ENCODE measurements at regions not wholly inside any gene's neighbourhood (a gene's known extent, or its start where the extent isn't known, plus 50 kb on each side); places are given as distances from the start of the nearest gene placed in this dataset.

DNA sequence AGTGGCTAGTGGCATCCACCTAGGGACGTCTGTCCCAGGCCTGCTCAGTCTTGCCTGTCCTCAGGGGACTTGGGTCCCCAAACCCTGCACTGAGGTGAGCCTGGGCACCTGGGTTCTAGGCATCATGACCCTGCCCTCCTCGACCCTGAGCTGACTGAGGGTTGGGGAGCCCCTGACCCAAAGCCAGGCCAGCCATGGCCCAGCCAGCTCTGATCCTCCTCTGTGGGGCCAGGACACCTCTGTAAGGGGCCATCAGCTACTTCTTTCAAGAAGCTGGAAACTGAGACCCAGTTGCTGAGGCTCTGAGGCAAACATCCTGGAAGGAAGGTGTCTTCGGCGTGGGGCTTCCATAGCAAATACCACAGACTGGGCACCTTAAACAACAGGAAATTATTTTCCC lies 329.3 kb downstream of the QKI start:
- H2AFZ ChIP-seq (ENCODE audit: low read depth) = no peak overlapping the region
- no peaks in the 10 kb centered on the region for H3K36me3 ChIP-seq (ENCODE audit: insufficient read depth)
- no peak overlapping the region for H3K9ac ChIP-seq
- H3K4me2 ChIP-seq = no peak overlapping the region
- TF ChIP-seq, protein P1, sequence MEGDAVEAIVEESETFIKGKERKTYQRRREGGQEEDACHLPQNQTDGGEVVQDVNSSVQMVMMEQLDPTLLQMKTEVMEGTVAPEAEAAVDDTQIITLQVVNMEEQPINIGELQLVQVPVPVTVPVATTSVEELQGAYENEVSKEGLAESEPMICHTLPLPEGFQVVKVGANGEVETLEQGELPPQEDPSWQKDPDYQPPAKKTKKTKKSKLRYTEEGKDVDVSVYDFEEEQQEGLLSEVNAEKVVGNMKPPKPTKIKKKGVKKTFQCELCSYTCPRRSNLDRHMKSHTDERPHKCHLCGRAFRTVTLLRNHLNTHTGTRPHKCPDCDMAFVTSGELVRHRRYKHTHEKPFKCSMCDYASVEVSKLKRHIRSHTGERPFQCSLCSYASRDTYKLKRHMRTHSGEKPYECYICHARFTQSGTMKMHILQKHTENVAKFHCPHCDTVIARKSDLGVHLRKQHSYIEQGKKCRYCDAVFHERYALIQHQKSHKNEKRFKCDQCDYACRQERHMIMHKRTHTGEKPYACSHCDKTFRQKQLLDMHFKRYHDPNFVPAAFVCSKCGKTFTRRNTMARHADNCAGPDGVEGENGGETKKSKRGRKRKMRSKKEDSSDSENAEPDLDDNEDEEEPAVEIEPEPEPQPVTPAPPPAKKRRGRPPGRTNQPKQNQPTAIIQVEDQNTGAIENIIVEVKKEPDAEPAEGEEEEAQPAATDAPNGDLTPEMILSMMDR (conservative IDR thresholded peaks at IDR 0.05; ENCODE audit: low read depth, low read length) = no peak
- no peaks in the 10 kb centered on the region for H3K79me2 ChIP-seq (ENCODE audit: insufficient read depth, low read depth)
- H3K27ac ChIP-seq = no peak overlapping the region
- peaks cover 2% of the 10 kb centered on the region for H3K4me1 ChIP-seq (ENCODE audit: low read depth, poor library complexity, severe bottlenecking)
- no peaks in the 10 kb centered on the region for H3K27me3 ChIP-seq (ENCODE audit: insufficient read depth, low read depth)
- no peaks in the 10 kb centered on the region for H4K20me1 ChIP-seq (ENCODE audit: insufficient read depth)
- H3K4me3 ChIP-seq (IDR thresholded peaks at IDR 0.05; ENCODE audit: insufficient read depth, low read depth, low read length) = no peak overlapping the region

DNA sequence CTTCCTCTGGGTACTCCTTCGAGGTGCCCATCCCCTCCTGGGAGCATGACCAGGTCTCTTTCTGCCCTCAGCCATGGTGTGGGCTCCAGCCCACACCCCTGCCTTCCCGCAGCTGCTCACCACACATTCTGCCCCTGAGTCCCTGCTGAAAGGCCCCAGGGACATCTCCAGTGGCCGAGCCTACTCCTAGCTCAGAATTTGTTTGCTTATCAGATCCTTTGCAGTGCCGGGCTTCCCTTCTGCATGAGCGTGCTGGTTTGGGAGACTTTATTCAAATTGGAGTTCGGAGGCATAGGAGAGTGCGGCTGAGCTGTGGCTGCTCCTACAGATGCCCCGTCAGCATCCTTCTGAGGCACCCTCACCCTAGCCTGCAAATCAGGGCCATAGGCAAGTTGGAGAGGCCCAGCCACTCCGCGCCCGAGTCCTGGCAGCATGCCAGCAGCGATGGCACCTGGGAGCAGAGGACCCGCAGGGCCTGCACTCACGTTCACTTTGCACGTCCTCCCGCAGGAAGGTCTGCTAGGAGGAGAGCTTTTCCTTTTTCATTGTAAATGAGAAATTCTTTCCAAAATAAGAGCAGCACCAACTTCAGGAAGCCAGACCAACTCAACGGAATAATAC lies 327.3 kb downstream of the QKI start:
- no peak overlapping the region for H3K4me3 ChIP-seq (IDR thresholded peaks at IDR 0.05; ENCODE audit: insufficient read depth, low read depth, low read length)
- peaks cover 7% of the 10 kb centered on the region for H3K4me1 ChIP-seq (ENCODE audit: low read depth, poor library complexity, severe bottlenecking)
- no peak overlapping the region for H3K27ac ChIP-seq
- H3K27me3 ChIP-seq (ENCODE audit: insufficient read depth, low read depth) = no peaks in the 10 kb centered on the region
- no peak overlapping the region for H3K9ac ChIP-seq
- no peak overlapping the region for H2AFZ ChIP-seq (ENCODE audit: low read depth)
- H3K79me2 ChIP-seq (ENCODE audit: insufficient read depth, low read depth) = no peaks in the 10 kb centered on the region
- TF ChIP-seq, protein P1 (conservative IDR thresholded peaks at IDR 0.05; ENCODE audit: low read depth, low read length) = no peak
- no peak overlapping the region for H3K4me2 ChIP-seq
- no peaks in the 10 kb centered on the region for H3K36me3 ChIP-seq (ENCODE audit: insufficient read depth)
- no peaks in the 10 kb centered on the region for H4K20me1 ChIP-seq (ENCODE audit: insufficient read depth)

- no peaks in the 10 kb centered on the region for H3K79me2 ChIP-seq (ENCODE audit: insufficient read depth, low read depth)
- H3K4me3 ChIP-seq (IDR thresholded peaks at IDR 0.05; ENCODE audit: insufficient read depth, low read depth, low read length) = no peak overlapping the region
- H4K20me1 ChIP-seq (ENCODE audit: insufficient read depth) = no peaks in the 10 kb centered on the region
- no peak overlapping the region for H3K9ac ChIP-seq
- TF ChIP-seq, protein P1 (conservative IDR thresholded peaks at IDR 0.05; ENCODE audit: low read depth, low read length) = no peak
- H3K4me1 ChIP-seq (ENCODE audit: low read depth, poor library complexity, severe bottlenecking) = peaks cover 7% of the 10 kb centered on the region
- no peaks in the 10 kb centered on the region for H3K27me3 ChIP-seq (ENCODE audit: insufficient read depth, low read depth)
- H3K27ac ChIP-seq = no peak overlapping the region
- H2AFZ ChIP-seq (ENCODE audit: low read depth) = no peak overlapping the region
- H3K4me2 ChIP-seq = no peak overlapping the region
- no peaks in the 10 kb centered on the region for H3K36me3 ChIP-seq (ENCODE audit: insufficient read depth)
Observed at GRCh38 chr6:163741342-163741741, 326.8 kb downstream of the QKI start.

DNA sequence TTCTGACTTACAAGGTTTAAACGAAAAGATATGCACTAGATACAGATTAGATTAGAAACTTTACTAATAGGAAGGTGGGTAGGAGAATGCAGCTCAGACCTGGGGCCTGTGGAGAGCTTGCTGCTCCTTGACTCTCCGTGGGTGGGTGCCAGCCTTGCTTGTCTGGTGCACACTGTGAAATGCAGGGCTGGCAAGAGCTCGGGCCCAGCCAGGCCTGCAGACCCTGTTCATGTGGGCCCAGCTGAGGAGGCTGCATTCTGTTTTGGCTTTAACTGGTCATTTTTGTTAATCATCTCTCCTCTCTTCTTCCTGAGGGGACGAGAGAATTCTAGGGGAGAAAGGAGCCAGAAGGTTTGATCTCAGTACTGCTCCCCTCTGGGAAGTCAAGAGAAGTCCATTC lies 325.4 kb downstream of the QKI start:
- no peaks in the 10 kb centered on the region for H3K36me3 ChIP-seq (ENCODE audit: insufficient read depth)
- H3K4me3 ChIP-seq (IDR thresholded peaks at IDR 0.05; ENCODE audit: insufficient read depth, low read depth, low read length) = no peak overlapping the region
- no peaks in the 10 kb centered on the region for H3K27me3 ChIP-seq (ENCODE audit: insufficient read depth, low read depth)
- H4K20me1 ChIP-seq (ENCODE audit: insufficient read depth) = no peaks in the 10 kb centered on the region
- TF ChIP-seq, protein P1 (conservative IDR thresholded peaks at IDR 0.05; ENCODE audit: low read depth, low read length) = no peak
- H3K4me1 ChIP-seq (ENCODE audit: low read depth, poor library complexity, severe bottlenecking) = peaks cover 7% of the 10 kb centered on the region
- H3K9ac ChIP-seq = no peak overlapping the region
- no peak overlapping the region for H3K4me2 ChIP-seq
- H2AFZ ChIP-seq (ENCODE audit: low read depth) = no peak overlapping the region
- no peak overlapping the region for H3K27ac ChIP-seq
- H3K79me2 ChIP-seq (ENCODE audit: insufficient read depth, low read depth) = no peaks in the 10 kb centered on the region
